GM23338 (cell line): ENCODE measurements at regions not wholly inside any gene's neighbourhood (a gene's known extent, or its start where the extent isn't known, plus 50 kb on each side); places are given as distances from the start of the nearest gene placed in this dataset.

Experiments used
- ATAC-seq: fragments of 200-7000 bp; cut with Tn5 transposase; 3 replicates; pipeline ENCODE4 v1.9.1; 2020
- DNase-seq: peaks from one replicate; pipeline ENCODE4 v3.0.0-alpha.2; 2015; ENCODE audit warnings: low spot score
- H2AFZ ChIP-seq: fragments of 200-600 bp; sonication (generic); 2 replicates; pipeline ENCODE4 v1.8.0; 2016; ENCODE audit warnings: antibody characterized with exemption, mild to moderate bottlenecking, moderate library complexity
- H3F3A ChIP-seq: fragments of 200-600 bp; sonication (generic); replicated peaks from 2 replicates; pipeline ENCODE4 v1.8.0; 2017; ENCODE audit warnings: antibody characterized with exemption, mixed run types, low read depth
- H3K27ac ChIP-seq: fragments of 200-600 bp; sonication (generic); 2 replicates; pipeline ENCODE4 v1.6.1; 2016; ENCODE audit warnings: low read depth
- H3K27me3 ChIP-seq: fragments of 200-600 bp; sonication (generic); 2 replicates; pipeline ENCODE4 v1.8.0; 2016; ENCODE audit warnings: mild to moderate bottlenecking, mixed run types, moderate library complexity; ENCODE audit not compliant: insufficient read depth
- H3K36me3 ChIP-seq: fragments of 200-600 bp; sonication (generic); 2 replicates; pipeline ENCODE4 v1.8.0; 2016; ENCODE audit warnings: mild to moderate bottlenecking; ENCODE audit not compliant: insufficient read depth
- H3K4me1 ChIP-seq: fragments of 200-600 bp; sonication (generic); 2 replicates; pipeline ENCODE4 v1.8.0; 2016; ENCODE audit warnings: mild to moderate bottlenecking, moderate library complexity; ENCODE audit not compliant: insufficient read depth
- H3K4me2 ChIP-seq: fragments of 200-600 bp; sonication (generic); 2 replicates; pipeline ENCODE4 v1.7.1; 2017; ENCODE audit warnings: mixed run types
- H3K4me3 ChIP-seq: fragments of 200-600 bp; sonication (generic); 2 replicates; pipeline ENCODE4 v1.6.1; 2016; ENCODE audit warnings: mixed run types
- H3K79me2 ChIP-seq: fragments of 200-600 bp; sonication (generic); replicated peaks from 2 replicates; pipeline ENCODE4 v1.8.0; 2017; ENCODE audit warnings: mild to moderate bottlenecking; ENCODE audit not compliant: insufficient read depth
- H3K9me2 ChIP-seq: fragments of 200-600 bp; sonication (generic); 2 replicates; pipeline ENCODE4 v1.8.0; 2017; ENCODE audit not compliant: insufficient read depth
- H4K20me1 ChIP-seq: fragments of 200-600 bp; sonication (generic); replicated peaks from 2 replicates; pipeline ENCODE4 v1.8.0; 2017; ENCODE audit warnings: mild to moderate bottlenecking; ENCODE audit not compliant: insufficient read depth
- H3K27ac Mint-ChIP-seq: 2 replicates; pipeline ENCODE4 v1.8.0; 2020; ENCODE audit warnings: inconsistent platforms, mild to moderate bottlenecking, moderate library complexity, mixed read lengths
- H3K27me3 Mint-ChIP-seq: 3 replicates; pipeline ENCODE4 v1.8.0; 2022; ENCODE audit warnings: low read depth, mild to moderate bottlenecking, moderate library complexity, mixed read lengths, inconsistent platforms; ENCODE audit not compliant: insufficient read depth, poor library complexity
- H3K36me3 Mint-ChIP-seq: 3 replicates; pipeline ENCODE4 v1.8.0; 2021; ENCODE audit warnings: low read depth, mild to moderate bottlenecking, inconsistent platforms, moderate library complexity, mixed read lengths
- H3K4me1 Mint-ChIP-seq: 3 replicates; pipeline ENCODE4 v1.8.0; 2020; ENCODE audit warnings: mild to moderate bottlenecking, inconsistent platforms, mixed read lengths
- H3K4me3 Mint-ChIP-seq: 3 replicates; pipeline ENCODE4 v1.8.0; 2021; ENCODE audit warnings: moderate library complexity, mild to moderate bottlenecking, inconsistent platforms, mixed read lengths
- H3K9me3 Mint-ChIP-seq: 3 replicates; pipeline ENCODE4 v1.8.0; 2020; ENCODE audit warnings: moderate library complexity, mild to moderate bottlenecking, inconsistent platforms, mixed read lengths
- CTCF ChIP-seq, 2 experiments: fragments of 200-600 bp in 1 of 2; sonication (generic) in 1 of 2; conservative IDR thresholded peaks; 2 replicates each; pipeline versions ENCODE4 v1.5.1 to v1.6.1; 2016 to 2017; ENCODE audit warnings: antibody characterized with exemption in 2 of 2, low read depth in 2 of 2, mild to moderate bottlenecking in 2 of 2, moderate library complexity in 1 of 2
- EZH2 ChIP-seq: fragments of 200-600 bp; sonication (generic); IDR thresholded peaks from one replicate; pipeline ENCODE4 v1.8.0; 2017; ENCODE audit warnings: antibody characterized with exemption, mild to moderate bottlenecking, low read depth; ENCODE audit not compliant: unreplicated experiment
- EZH2phosphoT487 ChIP-seq: fragments of 200-600 bp; sonication (generic); IDR thresholded peaks from one replicate; pipeline ENCODE4 v1.8.1; 2018; ENCODE audit warnings: antibody characterized with exemption; ENCODE audit not compliant: unreplicated experiment
- JUNB ChIP-seq: IDR thresholded peaks from one replicate; pipeline ENCODE4 v1.6.1; 2016; ENCODE audit warnings: antibody characterized with exemption; ENCODE audit not compliant: unreplicated experiment
- STAT1 ChIP-seq: IDR thresholded peaks from one replicate; pipeline ENCODE4 v1.6.1; 2016; ENCODE audit warnings: antibody characterized with exemption; ENCODE audit not compliant: unreplicated experiment
- ZNF114 ChIP-seq: fragments of 250-450 bp; sonication (Bioruptor Pico); IDR thresholded peaks from 2 replicates; pipeline ENCODE4 v1.5.0; 2020; ENCODE audit warnings: mild to moderate bottlenecking, moderate library complexity
- ZNF462 ChIP-seq: fragments of 250-450 bp; sonication (Bioruptor Pico); IDR thresholded peaks from 2 replicates; pipeline ENCODE4 v1.5.0; 2020; ENCODE audit warnings: mild to moderate bottlenecking, moderate library complexity

- Histone ChIP-seq H3K4me3 (no peak overlapping the region), H3K4me2 (no peak overlapping the region), H3K36me3 (no peaks in the 10 kb centered on the region), H3F3A (no peaks in the 10 kb centered on the region), H3K79me2 (no peaks in the 10 kb centered on the region), H2AFZ (no peak overlapping the region), H4K20me1 (no peaks in the 10 kb centered on the region), H3K27me3 (no peaks in the 10 kb centered on the region), H3K9me2 (no peaks in the 10 kb centered on the region), H3K27ac (no peak overlapping the region), H3K4me1 (no peaks in the 10 kb centered on the region)
- ATAC-seq, result no peak; the same call in 2 of the 3 replicates
- H3K4me1 Mint-ChIP-seq, result no peaks in the 10 kb centered on the region
- no peak overlapping the region for H3K27ac Mint-ChIP-seq
- H3K36me3 Mint-ChIP-seq, result no peaks in the 10 kb centered on the region
- H3K27me3 Mint-ChIP-seq, result peaks cover 1% of the 10 kb centered on the region
- no peak overlapping the region for H3K4me3 Mint-ChIP-seq
- peak; percentile 65 for DNase-seq
- no peaks in the 10 kb centered on the region for H3K9me3 Mint-ChIP-seq
- TF ChIP-seq CTCF (conservative IDR thresholded peaks at IDR 0.05; ENCODE audit: low read depth in 2 of 2) (peak; percentile 87 to 100), ZNF462 (no peak)
These were observed 88.4 kb downstream of the PMAIP1 start for GRCh38 chr18:59988098-59988706.

GRCh38 chr18:59987102-59987501, 87.3 kb downstream of the PMAIP1 start:
- Histone ChIP-seq H3K4me2 (no peak overlapping the region), H3F3A (no peaks in the 10 kb centered on the region), H3K79me2 (no peaks in the 10 kb centered on the region), H3K27ac (no peak overlapping the region), H3K4me1 (no peaks in the 10 kb centered on the region), H3K27me3 (no peaks in the 10 kb centered on the region), H3K4me3 (no peak overlapping the region), H4K20me1 (no peaks in the 10 kb centered on the region), H2AFZ (no peak overlapping the region), H3K9me2 (no peaks in the 10 kb centered on the region), H3K36me3 (no peaks in the 10 kb centered on the region)
- no peaks in the 10 kb centered on the region for H3K36me3 Mint-ChIP-seq
- no peak for ATAC-seq
- TF ChIP-seq EZH2 (no peak), STAT1 (no peak), EZH2phosphoT487 (no peak), JUNB (no peak), ZNF114 (CRISPR knock-in tag) (no peak), CTCF (conservative IDR thresholded peaks at IDR 0.05; ENCODE audit: low read depth in 2 of 2) (no peak)
- H3K27me3 Mint-ChIP-seq, result no peaks in the 10 kb centered on the region
- H3K9me3 Mint-ChIP-seq, result no peaks in the 10 kb centered on the region
- no peak for DNase-seq
- H3K4me3 Mint-ChIP-seq, result no peak overlapping the region
- H3K4me1 Mint-ChIP-seq, result no peaks in the 10 kb centered on the region
- H3K27ac Mint-ChIP-seq, result no peak overlapping the region
